HCT116 (cell line): ENCODE measurements at regions not wholly inside any gene's neighbourhood (a gene's known extent, or its start where the extent isn't known, plus 50 kb on each side); places are given as distances from the start of the nearest gene placed in this dataset.

Experiments used
- ATAC-seq: fragments of 200-7000 bp; cut with Tn5 transposase; 2 replicates; pipeline ENCODE4 v1.9.1; 2020; ENCODE audit warnings: mild to moderate bottlenecking, moderate library complexity
- BruUV-seq: library from RNA; stranded (reverse); fragments of 400-500 nt; replicated peaks from 2 replicates; lab custom pipeline; 2021; lab: Mats Ljungman, UMichigan
- CTCF ChIA-PET: fragments of 300-600 bp; sonication (Branson Sonifier 250); formaldehyde crosslinking; loops from one replicate; lab custom pipeline; 2021; ENCODE audit warnings: antibody characterized with exemption; lab: Charles Lee
- POLR2A ChIA-PET: fragments of 300-600, 350-600 bp; sonication (Branson Sonifier 250); formaldehyde crosslinking; loops from one replicate; lab custom pipeline; 2021; ENCODE audit warnings: antibody characterized with exemption; lab: Charles Lee
- RAD21 ChIA-PET, 2 experiments: fragments of 300-600 bp; sonication (Branson Sonifier 250); formaldehyde crosslinking; loops; one replicate each; lab custom pipeline; 2023; ENCODE audit warnings: low total read pairs in 2 of 2; ENCODE audit not compliant: uncharacterized antibody in 2 of 2, unreplicated experiment in 2 of 2, low non-redundant PET in 1 of 2; lab: Charles Lee
- DNase-seq: peaks from one replicate; pipeline ENCODE4 v3.0.0-alpha.2; 2010; ENCODE audit warnings: low read depth, low spot score
- H2AFZ ChIP-seq: fragments of 200-600 bp; shearing (Covaris generic), sonication (generic); 2 replicates; pipeline ENCODE4 v1.6.1; 2017; ENCODE audit warnings: low read depth, mixed run types, mixed read lengths, antibody characterized with exemption, low read length; ENCODE audit not compliant: poor library complexity, severe bottlenecking
- H3K27ac ChIP-seq: 2 replicates; pipeline ENCODE4 v1.5.1; 2012; ENCODE audit warnings: low read depth, low read length
- H3K27me3 ChIP-seq: fragments of 200-600 bp; sonication (generic); 2 replicates; pipeline ENCODE4 v1.6.1; 2016; ENCODE audit warnings: mixed run types, low read length, mixed read lengths; ENCODE audit not compliant: insufficient read depth
- H3K36me3 ChIP-seq, 2 experiments: fragments of 200-500 bp in 1 of 2; fragments of 200-600 bp in 1 of 2; sonication (Bioruptor generic) in 1 of 2; sonication (generic) in 1 of 2; 2 replicates each; pipeline versions ENCODE4 v1.5.1 to v1.6.1; 2014 to 2016; ENCODE audit warnings: low read length in 2 of 2, inconsistent platforms in 1 of 2, mixed read lengths in 1 of 2, mixed run types in 1 of 2; ENCODE audit not compliant: insufficient read depth in 2 of 2, control insufficient read depth in 1 of 2
- H3K4me1 ChIP-seq, 2 experiments: fragments of 200-600 bp in 1 of 2; sonication (generic) in 1 of 2; 2 replicates each; pipeline versions ENCODE4 v1.5.1 to v1.6.1; 2012 to 2017; ENCODE audit warnings: low read length in 2 of 2, inconsistent platforms in 1 of 2, mild to moderate bottlenecking in 1 of 2, mixed read lengths in 1 of 2, mixed run types in 1 of 2, moderate library complexity in 1 of 2; ENCODE audit not compliant: insufficient read depth in 2 of 2, control insufficient read depth in 1 of 2
- H3K4me2 ChIP-seq: fragments of 200-600 bp; sonication (generic); 2 replicates; pipeline ENCODE4 v1.6.1; 2017; ENCODE audit warnings: mixed run types, low read length, mixed read lengths
- H3K4me3 ChIP-seq, 2 experiments: fragments of 200-600 bp in 1 of 2; sonication (generic) in 1 of 2; replicated peaks in 1 of 2; 2 replicates each; pipeline ENCODE4 v1.5.1; 2011 to 2016; ENCODE audit warnings: low read length in 2 of 2, control low read depth in 1 of 2, low read depth in 1 of 2, mild to moderate bottlenecking in 1 of 2, mixed read lengths in 1 of 2, mixed run types in 1 of 2
- H3K79me2 ChIP-seq: fragments of 200-600 bp; sonication (generic); 2 replicates; pipeline ENCODE4 v1.6.1; 2017; ENCODE audit warnings: mild to moderate bottlenecking, mixed run types, low read length, moderate library complexity, mixed read lengths; ENCODE audit not compliant: insufficient read depth
- H3K9ac ChIP-seq: fragments of 200-600 bp; sonication (generic); 2 replicates; pipeline ENCODE4 v1.6.1; 2016; ENCODE audit warnings: low read length, mixed read lengths
- H3K9me2 ChIP-seq: fragments of 200-600 bp; sonication (generic), shearing (Covaris generic); 2 replicates; pipeline ENCODE4 v1.6.1; 2017; ENCODE audit warnings: mixed run types, mild to moderate bottlenecking, moderate library complexity; ENCODE audit not compliant: insufficient read depth
- H3K9me3 ChIP-seq, 2 experiments: fragments of 200-500 bp in 1 of 2; fragments of 200-600 bp in 1 of 2; sonication (Bioruptor generic) in 1 of 2; sonication (generic) in 1 of 2; 2 replicates each; pipeline ENCODE4 v1.6.1; 2014 to 2017; ENCODE audit warnings: low read length in 2 of 2, mixed read lengths in 2 of 2, inconsistent platforms in 1 of 2, low read depth in 1 of 2, mild to moderate bottlenecking in 1 of 2, mixed run types in 1 of 2, moderate library complexity in 1 of 2; ENCODE audit not compliant: control insufficient read depth in 1 of 2, insufficient read depth in 1 of 2
- H4K20me1 ChIP-seq: fragments of 200-600 bp; sonication (generic), shearing (Covaris generic); 2 replicates; pipeline ENCODE4 v1.6.1; 2017; ENCODE audit warnings: mixed run types, mild to moderate bottlenecking, moderate library complexity; ENCODE audit not compliant: insufficient read depth
- CBX3 ChIP-seq: IDR thresholded peaks from 2 replicates; pipeline ENCODE4 v1.6.1; 2012; ENCODE audit warnings: low read depth
- CEBPB ChIP-seq: IDR thresholded peaks from 2 replicates; pipeline ENCODE4 v1.6.1; 2012; ENCODE audit warnings: low read depth
- EGR1 ChIP-seq: IDR thresholded peaks from 2 replicates; pipeline ENCODE4 v1.6.1; 2012; ENCODE audit warnings: low read depth
- ELF1 ChIP-seq: IDR thresholded peaks from 2 replicates; pipeline ENCODE4 v1.6.1; 2012; ENCODE audit warnings: low read depth, borderline replicate concordance
- EZH2phosphoT487 ChIP-seq: fragments of 200-600 bp; IDR thresholded peaks from 2 replicates; pipeline ENCODE4 v1.6.1; 2018; ENCODE audit warnings: antibody characterized with exemption, borderline replicate concordance
- FOSL1 ChIP-seq: IDR thresholded peaks from 2 replicates; pipeline ENCODE4 v1.6.1; 2012; ENCODE audit warnings: low read depth
- POLR2A ChIP-seq: IDR thresholded peaks from 2 replicates; pipeline ENCODE4 v1.7.0; 2011; ENCODE audit warnings: borderline replicate concordance; ENCODE audit not compliant: insufficient read depth, insufficient read length; ENCODE audit errors: extremely low read depth
- POLR2AphosphoS5 ChIP-seq: IDR thresholded peaks from 2 replicates; pipeline ENCODE4 v1.6.1; 2011; ENCODE audit warnings: mild to moderate bottlenecking, low read depth, low read length, moderate library complexity
- REST ChIP-seq: IDR thresholded peaks from 2 replicates; pipeline ENCODE4 v1.6.1; 2012; ENCODE audit warnings: low read depth
- SP1 ChIP-seq: IDR thresholded peaks from 2 replicates; pipeline ENCODE4 v1.6.1; 2012; ENCODE audit warnings: low read depth
- TCF7L2 ChIP-seq: IDR thresholded peaks from 2 replicates; pipeline ENCODE4 v1.7.0; 2011; ENCODE audit warnings: borderline replicate concordance, inconsistent platforms; ENCODE audit not compliant: insufficient read depth, insufficient read length; ENCODE audit errors: extremely low read depth
- YY1 ChIP-seq: IDR thresholded peaks from 2 replicates; pipeline ENCODE4 v1.6.1; 2011; ENCODE audit warnings: low read length, low read depth, moderate library complexity, mild to moderate bottlenecking; ENCODE audit not compliant: insufficient replicate concordance; ENCODE audit errors: extremely low read depth
- ZBTB33 ChIP-seq: IDR thresholded peaks from 2 replicates; pipeline ENCODE4 v1.6.1; 2011; ENCODE audit warnings: mild to moderate bottlenecking, low read length, moderate library complexity; ENCODE audit not compliant: insufficient replicate concordance; ENCODE audit errors: extremely low read depth
- ZFX ChIP-seq: fragments of 450-650 bp; IDR thresholded peaks from 2 replicates; pipeline ENCODE4 v1.6.1; 2017
- intact Hi-C: fragments of 100-400 bp; cut with micrococcal nuclease; formaldehyde crosslinking; loops from 2 replicates; pipeline ENCODE4 v1.10.0; 2022
- TF ChIP-seq, protein P1 (sequence below): IDR thresholded peaks from 2 replicates; pipeline ENCODE4 v1.6.1; 2012
- TF ChIP-seq, protein P2 (sequence below), 3 experiments: fragments of 200-600 bp in 1 of 3; sonication (generic) in 1 of 3; IDR thresholded peaks in 2 of 3; conservative IDR thresholded peaks in 1 of 3; 2 replicates each; pipeline ENCODE4 v1.5.1; 2012 to 2017; ENCODE audit warnings: low read depth in 2 of 3, low read length in 2 of 3, antibody characterized with exemption in 1 of 3, borderline replicate concordance in 1 of 3, control low read depth in 1 of 3, mild to moderate bottlenecking in 1 of 3, mixed read lengths in 1 of 3, mixed run types in 1 of 3, moderate library complexity in 1 of 3; ENCODE audit not compliant: insufficient read depth in 1 of 3

DNA sequence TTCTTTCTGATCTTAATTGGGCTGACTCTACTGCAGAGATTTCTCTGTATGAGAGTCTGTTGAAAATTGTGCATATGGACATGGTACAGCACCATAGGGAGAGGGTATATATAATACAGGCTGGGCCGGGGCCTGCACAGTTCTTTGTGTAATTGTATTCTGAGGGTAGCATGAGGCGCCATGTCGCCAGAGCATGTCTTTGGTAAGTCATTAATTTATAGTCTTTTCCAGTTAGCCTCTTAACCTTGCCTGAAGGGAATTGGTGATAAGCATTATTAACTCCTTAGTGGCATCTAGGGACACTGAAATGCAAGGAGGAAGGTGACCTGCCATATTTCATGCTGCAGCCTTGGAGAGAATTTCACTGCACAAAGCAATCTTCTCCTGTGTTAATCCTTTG is 569.9 kb downstream of the TMTC2 start:
- Histone ChIP-seq H3K4me2 (no peak overlapping the region), H3K36me3 (no peaks in the 10 kb centered on the region), H3K27ac (no peak overlapping the region), H2AFZ (no peak overlapping the region), H3K4me1 (no peaks in the 10 kb centered on the region), H3K9ac (no peak overlapping the region), H3K4me3 (no peak overlapping the region), H3K79me2 (no peaks in the 10 kb centered on the region), H3K9me2 (no peaks in the 10 kb centered on the region), H3K27me3 (no peaks in the 10 kb centered on the region), H3K9me3 (no peaks in the 10 kb centered on the region), H4K20me1 (no peaks in the 10 kb centered on the region)
- intact Hi-C loops, result no loop called here
- ChIA-PET POLR2A (no interaction called here), CTCF (no interaction called here), RAD21 (no interaction called here)
- TF ChIP-seq CEBPB (no peak), REST (no peak), ZBTB33 (no peak), ELF1 (no peak), EGR1 (no peak), YY1 (no peak), FOSL1 (no peak), TCF7L2 (no peak), POLR2A (no peak), EZH2phosphoT487 (no peak), POLR2AphosphoS5 (no peak), CBX3 (no peak), SP1 (no peak), ZFX (no peak)
- TF ChIP-seq, protein P1, sequence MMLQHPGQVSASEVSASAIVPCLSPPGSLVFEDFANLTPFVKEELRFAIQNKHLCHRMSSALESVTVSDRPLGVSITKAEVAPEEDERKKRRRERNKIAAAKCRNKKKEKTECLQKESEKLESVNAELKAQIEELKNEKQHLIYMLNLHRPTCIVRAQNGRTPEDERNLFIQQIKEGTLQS, result no peak
- TF ChIP-seq, protein P2, sequence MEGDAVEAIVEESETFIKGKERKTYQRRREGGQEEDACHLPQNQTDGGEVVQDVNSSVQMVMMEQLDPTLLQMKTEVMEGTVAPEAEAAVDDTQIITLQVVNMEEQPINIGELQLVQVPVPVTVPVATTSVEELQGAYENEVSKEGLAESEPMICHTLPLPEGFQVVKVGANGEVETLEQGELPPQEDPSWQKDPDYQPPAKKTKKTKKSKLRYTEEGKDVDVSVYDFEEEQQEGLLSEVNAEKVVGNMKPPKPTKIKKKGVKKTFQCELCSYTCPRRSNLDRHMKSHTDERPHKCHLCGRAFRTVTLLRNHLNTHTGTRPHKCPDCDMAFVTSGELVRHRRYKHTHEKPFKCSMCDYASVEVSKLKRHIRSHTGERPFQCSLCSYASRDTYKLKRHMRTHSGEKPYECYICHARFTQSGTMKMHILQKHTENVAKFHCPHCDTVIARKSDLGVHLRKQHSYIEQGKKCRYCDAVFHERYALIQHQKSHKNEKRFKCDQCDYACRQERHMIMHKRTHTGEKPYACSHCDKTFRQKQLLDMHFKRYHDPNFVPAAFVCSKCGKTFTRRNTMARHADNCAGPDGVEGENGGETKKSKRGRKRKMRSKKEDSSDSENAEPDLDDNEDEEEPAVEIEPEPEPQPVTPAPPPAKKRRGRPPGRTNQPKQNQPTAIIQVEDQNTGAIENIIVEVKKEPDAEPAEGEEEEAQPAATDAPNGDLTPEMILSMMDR (IDR thresholded peaks at IDR 0.05 in 2 of 3, conservative IDR thresholded peaks at IDR 0.05 in 1 of 3; ENCODE audit: borderline replicate concordance in 1 of 3, insufficient read depth in 1 of 3, low read depth in 2 of 3, low read length in 2 of 3), result no peak
- DNase-seq, result no peak
- BruUV-seq, result no TSS peak
- ATAC-seq, result no peak
